Mesothelial cell of epicardium (in vitro differentiated cells): ENCODE measurements at regions not wholly inside any gene's neighbourhood (a gene's known extent, or its start where the extent isn't known, plus 50 kb on each side); places are given as distances from the start of the nearest gene placed in this dataset.

Source experiments
- DNase-seq, 2 experiments: peaks; one replicate each; pipeline ENCODE4 v3.0.0; 2021; ENCODE audit warnings: low spot score in 2 of 2; ENCODE audit not compliant: unreplicated experiment in 2 of 2
- H3K27ac Mint-ChIP-seq: 2 replicates; pipeline ENCODE4 v1.8.0; 2021; ENCODE audit warnings: mixed read lengths
- H3K27me3 Mint-ChIP-seq: 2 replicates; pipeline ENCODE4 v1.8.0; 2021; ENCODE audit warnings: low read depth, mixed read lengths
- H3K36me3 Mint-ChIP-seq: 2 replicates; pipeline ENCODE4 v1.8.0; 2021; ENCODE audit warnings: mixed read lengths
- H3K4me1 Mint-ChIP-seq: 2 replicates; pipeline ENCODE4 v1.8.0; 2021; ENCODE audit warnings: mixed read lengths
- H3K4me3 Mint-ChIP-seq: 2 replicates; pipeline ENCODE4 v1.8.0; 2021; ENCODE audit warnings: mild to moderate bottlenecking, moderate library complexity, mixed read lengths
- H3K9me3 Mint-ChIP-seq: 2 replicates; pipeline ENCODE4 v1.8.0; 2021; ENCODE audit warnings: mixed read lengths
- TF ChIP-seq, protein P1 (sequence below): fragments of 200-600 bp; sonication (generic); IDR thresholded peaks from one replicate; pipeline ENCODE4 v1.5.0; 2021; ENCODE audit warnings: antibody characterized with exemption; ENCODE audit not compliant: unreplicated experiment

DNA sequence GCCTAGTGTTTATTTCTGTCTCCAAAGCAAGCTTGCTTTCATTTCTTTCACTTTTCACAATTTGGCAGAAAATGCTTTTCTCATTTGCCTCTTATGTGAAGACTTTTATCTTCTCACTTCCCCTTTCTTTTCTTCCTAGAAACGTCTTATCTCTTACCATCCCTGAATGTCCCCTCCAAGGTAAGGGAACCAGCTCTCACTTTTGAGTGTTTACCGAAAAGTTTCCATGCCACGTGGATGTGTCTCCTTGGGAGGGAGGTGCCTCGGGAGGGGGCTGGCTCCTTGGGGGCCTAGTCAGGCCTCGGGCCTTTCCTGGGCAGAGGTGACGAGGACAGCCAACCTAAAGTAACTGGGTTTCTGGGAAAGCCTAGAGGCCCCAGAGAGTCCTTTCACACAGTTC, 127.4 kb downstream of the CD24 start:
- no peaks in the 10 kb centered on the region for H3K4me1 Mint-ChIP-seq
- H3K27me3 Mint-ChIP-seq = no peaks in the 10 kb centered on the region

DNA sequence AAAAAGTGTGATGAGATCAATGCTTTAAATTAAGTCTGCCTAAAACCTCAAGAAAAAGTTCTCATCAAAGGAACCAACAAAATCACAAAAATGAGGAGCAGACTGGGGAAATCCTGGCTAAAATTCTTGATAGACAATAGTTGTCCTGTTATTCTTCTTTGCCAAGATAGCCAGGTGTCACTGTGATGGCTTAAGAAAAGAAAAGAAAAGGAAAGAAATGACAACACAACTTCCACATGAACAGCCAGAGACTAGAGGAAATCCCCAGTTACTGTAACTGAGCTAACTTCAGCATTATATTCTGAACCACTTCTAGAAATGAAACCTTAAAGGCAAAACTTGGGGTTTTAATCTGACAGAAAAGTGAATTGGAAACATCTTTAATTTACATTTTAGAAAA, 129.6 kb downstream of the CD24 start:
- Mint-ChIP-seq H3K36me3 (no peaks in the 10 kb centered on the region), H3K4me1 (no peaks in the 10 kb centered on the region), H3K9me3 (no peaks in the 10 kb centered on the region), H3K27ac (no peak overlapping the region), H3K27me3 (no peaks in the 10 kb centered on the region), H3K4me3 (no peak overlapping the region)
- DNase-seq = no peak
- TF ChIP-seq, protein P1, sequence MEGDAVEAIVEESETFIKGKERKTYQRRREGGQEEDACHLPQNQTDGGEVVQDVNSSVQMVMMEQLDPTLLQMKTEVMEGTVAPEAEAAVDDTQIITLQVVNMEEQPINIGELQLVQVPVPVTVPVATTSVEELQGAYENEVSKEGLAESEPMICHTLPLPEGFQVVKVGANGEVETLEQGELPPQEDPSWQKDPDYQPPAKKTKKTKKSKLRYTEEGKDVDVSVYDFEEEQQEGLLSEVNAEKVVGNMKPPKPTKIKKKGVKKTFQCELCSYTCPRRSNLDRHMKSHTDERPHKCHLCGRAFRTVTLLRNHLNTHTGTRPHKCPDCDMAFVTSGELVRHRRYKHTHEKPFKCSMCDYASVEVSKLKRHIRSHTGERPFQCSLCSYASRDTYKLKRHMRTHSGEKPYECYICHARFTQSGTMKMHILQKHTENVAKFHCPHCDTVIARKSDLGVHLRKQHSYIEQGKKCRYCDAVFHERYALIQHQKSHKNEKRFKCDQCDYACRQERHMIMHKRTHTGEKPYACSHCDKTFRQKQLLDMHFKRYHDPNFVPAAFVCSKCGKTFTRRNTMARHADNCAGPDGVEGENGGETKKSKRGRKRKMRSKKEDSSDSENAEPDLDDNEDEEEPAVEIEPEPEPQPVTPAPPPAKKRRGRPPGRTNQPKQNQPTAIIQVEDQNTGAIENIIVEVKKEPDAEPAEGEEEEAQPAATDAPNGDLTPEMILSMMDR = no peak

More for the DNA sequence above, 127.4 kb downstream of the CD24 start:
- no peak for DNase-seq
- Mint-ChIP-seq H3K27ac (no peak overlapping the region), H3K36me3 (peaks cover under 1% of the 10 kb centered on the region), H3K9me3 (peaks cover 6% of the 10 kb centered on the region), H3K4me3 (no peak overlapping the region)
- TF ChIP-seq, protein P1 = no peak

DNA sequence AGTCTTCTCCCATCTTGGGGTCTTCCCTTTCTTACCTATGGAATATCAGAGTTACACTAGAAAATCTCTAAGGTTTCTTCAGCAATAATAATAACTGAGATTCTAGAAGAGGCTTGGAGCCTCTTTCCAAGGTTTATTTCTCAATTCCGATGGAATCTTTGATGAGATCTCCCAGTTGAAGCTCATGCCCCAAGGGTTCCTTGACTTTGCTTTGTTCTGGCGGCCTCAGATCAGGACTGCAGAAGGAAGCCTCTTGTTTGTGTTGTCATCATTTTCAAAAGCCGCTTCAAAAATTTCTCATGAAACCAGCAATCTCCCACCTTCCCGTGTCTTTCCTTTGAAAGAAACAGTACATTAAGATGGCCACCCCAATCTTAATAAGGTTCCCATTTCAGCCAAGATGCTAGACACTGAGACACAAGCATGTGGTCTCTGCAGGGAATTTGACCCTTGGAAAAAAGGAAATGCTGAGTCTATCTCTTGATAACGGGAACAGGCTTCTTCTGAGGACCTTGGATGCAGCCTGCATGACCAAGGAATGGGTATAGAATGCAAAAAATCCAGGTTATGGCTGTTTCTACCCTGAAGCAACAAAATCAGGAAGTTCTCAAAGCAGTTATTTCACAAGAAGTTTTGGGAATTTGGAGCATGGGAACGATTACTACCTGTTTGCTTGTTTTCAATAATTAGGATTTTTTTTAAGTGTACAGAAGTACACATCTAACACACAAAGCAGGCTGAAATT, 141.6 kb downstream of the CD24 start:
- H3K27me3 Mint-ChIP-seq = no peaks in the 10 kb centered on the region
- peaks cover 5% of the 10 kb centered on the region for H3K36me3 Mint-ChIP-seq
- no peak overlapping the region for H3K27ac Mint-ChIP-seq
- DNase-seq = no peak
- TF ChIP-seq, protein P1 = no peak
- peaks cover 3% of the 10 kb centered on the region for H3K4me1 Mint-ChIP-seq
- H3K4me3 Mint-ChIP-seq = no peak overlapping the region
- peaks cover 37% of the 10 kb centered on the region for H3K9me3 Mint-ChIP-seq

DNA sequence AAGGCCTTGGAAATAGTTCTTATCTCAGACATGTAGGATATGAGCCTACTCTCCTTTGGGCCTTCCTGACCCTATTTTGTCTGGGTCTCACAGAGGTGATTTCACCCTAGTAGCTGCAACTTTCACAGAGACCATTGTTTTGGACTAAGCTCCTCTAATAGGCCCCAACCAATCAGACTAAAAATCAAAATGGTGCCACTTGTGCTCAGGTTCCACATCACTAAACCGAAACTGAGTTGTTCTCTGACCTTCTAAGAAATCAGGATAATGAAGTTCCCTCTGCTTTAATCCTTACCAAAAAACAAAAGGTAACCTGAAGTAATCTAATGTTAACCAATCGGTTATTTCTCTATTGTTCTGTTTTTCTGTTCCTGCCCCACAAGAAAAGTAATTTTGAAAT, 143.6 kb downstream of the CD24 start:
- no peak overlapping the region for H3K4me3 Mint-ChIP-seq

DNA sequence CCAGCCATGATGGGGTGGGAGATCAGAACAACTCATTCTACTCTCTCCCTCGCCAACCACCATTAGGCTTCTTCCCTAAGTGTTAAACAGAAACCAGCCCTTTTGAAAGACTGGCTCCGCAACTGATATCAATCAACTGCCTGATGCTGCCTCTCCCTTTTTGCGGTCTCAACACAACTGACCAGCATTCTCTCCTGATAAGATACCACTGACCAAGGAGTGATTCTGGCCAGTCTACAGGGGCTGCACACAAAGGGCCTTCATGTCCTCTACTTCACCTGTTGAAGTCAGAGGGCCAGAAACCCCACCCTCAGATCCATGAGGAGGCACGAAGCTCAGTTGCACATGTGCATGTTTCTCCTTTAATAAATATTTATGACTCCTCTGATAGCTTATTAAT, 145.1 kb downstream of the CD24 start:
- Mint-ChIP-seq H3K4me1 (peaks cover 3% of the 10 kb centered on the region), H3K9me3 (peaks cover 16% of the 10 kb centered on the region), H3K36me3 (no peaks in the 10 kb centered on the region), H3K4me3 (no peak overlapping the region), H3K27me3 (no peaks in the 10 kb centered on the region), H3K27ac (no peak overlapping the region)
- TF ChIP-seq, protein P1 = no peak
- no peak for DNase-seq

More for the DNA sequence above, 143.6 kb downstream of the CD24 start:
- no peak overlapping the region for H3K27ac Mint-ChIP-seq
- H3K9me3 Mint-ChIP-seq = peaks cover 27% of the 10 kb centered on the region
- H3K36me3 Mint-ChIP-seq = no peaks in the 10 kb centered on the region
- DNase-seq = no peak
- H3K27me3 Mint-ChIP-seq = no peaks in the 10 kb centered on the region
- TF ChIP-seq, protein P1 = no peak
- peaks cover 3% of the 10 kb centered on the region for H3K4me1 Mint-ChIP-seq
